ENCODE measurements at regions not wholly inside any gene's neighbourhood (a gene's known extent, or its start where the extent isn't known, plus 50 kb on each side); places are given as distances from the start of the nearest gene placed in this dataset.

DNA sequence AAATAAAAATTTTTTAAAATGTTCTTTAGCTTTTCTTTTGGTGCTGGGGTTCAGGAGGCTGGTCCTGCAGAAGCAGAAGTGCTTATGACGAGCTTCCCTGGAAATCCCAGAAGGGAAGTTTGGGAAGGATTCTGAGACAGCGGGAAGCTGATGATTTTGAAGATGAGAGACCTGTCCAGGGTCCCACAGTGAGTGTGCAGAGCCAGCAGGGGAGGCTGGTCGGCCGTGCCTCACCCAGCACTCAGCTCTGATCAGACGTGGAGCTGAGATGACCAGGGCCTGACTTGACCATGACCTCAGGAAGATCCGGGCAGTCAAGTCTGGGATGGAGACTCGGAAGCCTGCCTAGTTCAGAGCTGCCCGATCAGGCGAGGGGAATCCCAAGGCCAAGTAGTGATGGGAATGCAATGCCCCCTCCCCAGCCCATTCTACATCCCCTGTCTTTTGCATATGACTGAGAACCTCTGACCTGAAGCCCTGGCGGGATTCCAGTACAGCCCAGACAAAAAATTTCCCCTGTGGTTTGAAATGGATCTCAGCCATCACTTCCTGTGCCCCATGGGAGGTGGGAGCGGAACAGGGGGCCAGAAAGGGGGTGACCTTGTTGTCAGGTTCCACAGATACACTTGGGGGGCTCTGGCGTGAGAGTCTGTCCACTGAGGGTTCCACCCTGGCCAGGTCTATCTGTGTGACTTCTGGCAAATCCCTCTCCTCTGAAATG lies 96.8 kb upstream of the RUNX3 start:
- TF ChIP-seq, protein P1, sequence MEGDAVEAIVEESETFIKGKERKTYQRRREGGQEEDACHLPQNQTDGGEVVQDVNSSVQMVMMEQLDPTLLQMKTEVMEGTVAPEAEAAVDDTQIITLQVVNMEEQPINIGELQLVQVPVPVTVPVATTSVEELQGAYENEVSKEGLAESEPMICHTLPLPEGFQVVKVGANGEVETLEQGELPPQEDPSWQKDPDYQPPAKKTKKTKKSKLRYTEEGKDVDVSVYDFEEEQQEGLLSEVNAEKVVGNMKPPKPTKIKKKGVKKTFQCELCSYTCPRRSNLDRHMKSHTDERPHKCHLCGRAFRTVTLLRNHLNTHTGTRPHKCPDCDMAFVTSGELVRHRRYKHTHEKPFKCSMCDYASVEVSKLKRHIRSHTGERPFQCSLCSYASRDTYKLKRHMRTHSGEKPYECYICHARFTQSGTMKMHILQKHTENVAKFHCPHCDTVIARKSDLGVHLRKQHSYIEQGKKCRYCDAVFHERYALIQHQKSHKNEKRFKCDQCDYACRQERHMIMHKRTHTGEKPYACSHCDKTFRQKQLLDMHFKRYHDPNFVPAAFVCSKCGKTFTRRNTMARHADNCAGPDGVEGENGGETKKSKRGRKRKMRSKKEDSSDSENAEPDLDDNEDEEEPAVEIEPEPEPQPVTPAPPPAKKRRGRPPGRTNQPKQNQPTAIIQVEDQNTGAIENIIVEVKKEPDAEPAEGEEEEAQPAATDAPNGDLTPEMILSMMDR (IDR thresholded peaks at IDR 0.05; ENCODE audit: low read depth, low read length), result no peak
- TF ChIP-seq POLR2A (IDR thresholded peaks at IDR 0.05; ENCODE audit: extremely low read depth, insufficient read length), result no peak

Data from NB4 (cell line).